Neutrophil (primary cell): ENCODE measurements at regions not wholly inside any gene's neighbourhood (a gene's known extent, or its start where the extent isn't known, plus 50 kb on each side); places are given as distances from the start of the nearest gene placed in this dataset.

Experiments
- H3K27ac ChIP-seq: fragments of 200-600 bp; sonication (generic); 2 replicates; pipeline ENCODE4 v1.5.1; 2016; ENCODE audit warnings: mild to moderate bottlenecking, moderate library complexity
- H3K27me3 ChIP-seq: fragments of 200-600 bp; sonication (generic); 2 replicates; pipeline ENCODE4 v1.6.0; 2016; ENCODE audit warnings: mild to moderate bottlenecking
- H3K36me3 ChIP-seq: fragments of 200-600 bp; sonication (generic); 2 replicates; pipeline ENCODE4 v1.5.1; 2017
- H3K4me1 ChIP-seq, 2 experiments: fragments of 200-600 bp in 1 of 2; sonication (generic) in 1 of 2; 1 replicate in 1 of 2; 2 replicates in 1 of 2; pipeline versions ENCODE4 v1.5.1 to v1.6.1; 2013 to 2016; ENCODE audit warnings: low read depth in 1 of 2, low read length in 1 of 2, mild to moderate bottlenecking in 1 of 2, moderate library complexity in 1 of 2; ENCODE audit not compliant: control insufficient read depth in 1 of 2, insufficient read depth in 1 of 2
- H3K4me3 ChIP-seq, 2 experiments: fragments of 200-600 bp in 1 of 2; sonication (generic) in 1 of 2; 1 replicate in 1 of 2; 2 replicates in 1 of 2; pipeline ENCODE4 v1.5.1; 2013 to 2016; ENCODE audit warnings: low read depth in 1 of 2, low read length in 1 of 2, mild to moderate bottlenecking in 1 of 2, moderate library complexity in 1 of 2
- H3K9me3 ChIP-seq: fragments of 200-600 bp; sonication (generic); 2 replicates; pipeline ENCODE4 v1.5.1; 2016
- CTCF ChIP-seq: fragments of 200-600 bp; sonication (generic); IDR thresholded peaks from 2 replicates; pipeline ENCODE4 v1.5.1; 2016; ENCODE audit warnings: antibody characterized with exemption

DNA sequence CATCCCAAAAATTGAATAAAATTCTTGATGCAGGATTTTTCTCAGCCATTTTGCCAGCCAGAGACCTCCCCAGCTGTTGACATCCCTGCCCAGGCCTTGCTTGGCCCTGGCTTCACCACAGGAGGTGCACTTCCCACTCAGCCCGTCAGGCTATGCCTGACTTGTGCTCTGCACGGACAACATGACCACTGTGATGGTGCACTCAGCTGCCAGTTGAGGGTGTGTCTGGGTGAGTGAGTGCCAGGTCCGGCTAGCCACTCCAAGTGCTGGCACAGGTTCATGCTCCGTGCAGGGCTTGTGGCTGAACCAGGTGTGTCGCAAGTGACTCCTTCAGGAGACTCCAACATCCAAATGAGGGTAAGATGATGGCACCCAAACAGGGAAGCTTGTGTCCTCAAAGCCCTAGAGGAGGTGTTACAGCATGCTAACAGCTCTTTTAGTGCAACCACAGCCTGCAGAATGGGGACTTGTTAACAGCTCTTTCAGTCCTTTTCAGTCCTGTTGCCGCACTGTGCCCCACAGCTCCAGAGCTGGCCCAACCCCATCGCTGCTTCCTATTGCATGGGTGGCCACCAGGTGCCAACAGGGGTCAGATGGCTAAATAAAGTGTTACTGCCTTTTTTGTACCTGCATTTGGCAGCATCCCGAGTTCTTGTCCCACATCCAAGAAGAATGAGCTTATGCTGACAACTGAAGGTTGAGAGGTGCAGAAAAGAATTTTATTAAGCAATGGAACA lies 380.7 kb downstream of the SLITRK5 start:
- H3K4me1 ChIP-seq: no peaks in the 10 kb centered on the region
- H3K27me3 ChIP-seq: no peaks in the 10 kb centered on the region
- peaks cover 3% of the 10 kb centered on the region for H3K9me3 ChIP-seq
- no peak overlapping the region for H3K4me3 ChIP-seq
- TF ChIP-seq CTCF: no peak
- no peaks in the 10 kb centered on the region for H3K36me3 ChIP-seq
- H3K27ac ChIP-seq: no peak overlapping the region

GRCh38 chr13:88063741-88064140 lies 392.6 kb downstream of the SLITRK5 start:
- Histone ChIP-seq H3K27me3 (no peaks in the 10 kb centered on the region), H3K36me3 (no peaks in the 10 kb centered on the region), H3K9me3 (no peaks in the 10 kb centered on the region), H3K27ac (no peak overlapping the region), H3K4me1 (no peaks in the 10 kb centered on the region), H3K4me3 (no peak overlapping the region)
- no peak for TF ChIP-seq CTCF

- no peaks in the 10 kb centered on the region for H3K27me3 ChIP-seq
- no peaks in the 10 kb centered on the region for H3K9me3 ChIP-seq
- no peaks in the 10 kb centered on the region for H3K36me3 ChIP-seq
- no peak overlapping the region for H3K4me3 ChIP-seq
- no peak for TF ChIP-seq CTCF
- no peaks in the 10 kb centered on the region for H3K4me1 ChIP-seq
- H3K27ac ChIP-seq: no peak overlapping the region
Observed at GRCh38 chr13:88066847-88067246, 395.7 kb downstream of the SLITRK5 start.

GRCh38 chr13:88068316-88068715 lies 397.1 kb downstream of the SLITRK5 start:
- H3K9me3 ChIP-seq: no peaks in the 10 kb centered on the region
- no peak overlapping the region for H3K27ac ChIP-seq
- H3K27me3 ChIP-seq: no peaks in the 10 kb centered on the region
- TF ChIP-seq CTCF: no peak
- no peak overlapping the region for H3K4me3 ChIP-seq
- H3K4me1 ChIP-seq: no peaks in the 10 kb centered on the region
- no peaks in the 10 kb centered on the region for H3K36me3 ChIP-seq

DNA sequence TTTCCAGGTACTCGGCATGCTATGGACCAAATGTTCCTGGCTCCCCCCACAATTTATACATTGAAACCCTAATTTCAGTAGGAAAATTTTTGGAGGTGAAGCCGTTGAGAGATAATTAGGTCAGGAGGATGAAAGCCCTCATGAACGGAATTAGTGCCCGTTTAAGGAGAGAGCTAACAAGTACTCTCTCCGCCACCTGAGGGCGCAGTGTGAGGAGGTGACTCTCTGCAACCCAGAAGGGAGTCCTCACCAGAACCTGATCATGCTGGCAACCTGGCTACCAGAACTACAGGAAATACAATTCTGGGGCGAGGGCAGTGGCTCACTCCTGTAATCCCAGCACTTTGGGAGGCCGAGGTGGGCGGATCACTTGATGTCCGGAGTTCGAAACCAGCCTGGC lies 397.8 kb downstream of the SLITRK5 start:
- Histone ChIP-seq H3K27ac (no peak overlapping the region), H3K4me1 (no peaks in the 10 kb centered on the region), H3K4me3 (no peak overlapping the region), H3K9me3 (no peaks in the 10 kb centered on the region), H3K36me3 (no peaks in the 10 kb centered on the region), H3K27me3 (no peaks in the 10 kb centered on the region)
- TF ChIP-seq CTCF: no peak
